ENCODE measurements at regions not wholly inside any gene's neighbourhood (a gene's known extent, or its start where the extent isn't known, plus 50 kb on each side); places are given as distances from the start of the nearest gene placed in this dataset.

DNA sequence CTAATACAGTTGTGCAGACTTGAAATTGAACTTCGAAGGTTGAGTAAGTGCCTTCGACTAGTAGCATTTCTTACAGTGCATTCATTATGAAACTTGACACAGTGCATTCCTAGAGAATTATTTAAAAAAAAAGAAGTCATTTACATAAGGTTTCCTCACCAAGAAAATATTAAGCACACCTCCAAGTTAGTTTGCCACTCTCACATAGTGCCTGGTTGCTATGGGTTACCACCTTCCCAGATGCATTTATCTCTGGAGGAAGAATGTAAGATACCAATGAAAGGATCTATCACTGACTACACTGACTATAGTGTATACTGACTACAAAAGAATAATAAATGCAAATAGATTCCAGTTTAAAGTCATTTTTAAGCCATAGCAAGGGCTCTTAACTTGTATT is 311.9 kb upstream of the RASGEF1B start:
- no peak for TF ChIP-seq CTCF (IDR thresholded peaks at IDR 0.05)
- TF ChIP-seq ZFX (IDR thresholded peaks at IDR 0.05; ENCODE audit: borderline replicate concordance) = no peak

Data from 22Rv1 (cell line).